HT1080 (cell line): ENCODE measurements at regions not wholly inside any gene's neighbourhood (a gene's known extent, or its start where the extent isn't known, plus 50 kb on each side); places are given as distances from the start of the nearest gene placed in this dataset.
A peak's percentile ranks its signal among the peaks of the same experiment; 100 is the strongest.
"Not testable (repeated sequence)": the region's sequence is repeated elsewhere in the genome, so short reads cannot be mapped to it uniquely, and the experiment has no call there.

Experiments
- DNase-seq: peaks from one replicate; pipeline ENCODE4 v3.0.0-alpha.2; 2015; ENCODE audit warnings: low read depth

DNA sequence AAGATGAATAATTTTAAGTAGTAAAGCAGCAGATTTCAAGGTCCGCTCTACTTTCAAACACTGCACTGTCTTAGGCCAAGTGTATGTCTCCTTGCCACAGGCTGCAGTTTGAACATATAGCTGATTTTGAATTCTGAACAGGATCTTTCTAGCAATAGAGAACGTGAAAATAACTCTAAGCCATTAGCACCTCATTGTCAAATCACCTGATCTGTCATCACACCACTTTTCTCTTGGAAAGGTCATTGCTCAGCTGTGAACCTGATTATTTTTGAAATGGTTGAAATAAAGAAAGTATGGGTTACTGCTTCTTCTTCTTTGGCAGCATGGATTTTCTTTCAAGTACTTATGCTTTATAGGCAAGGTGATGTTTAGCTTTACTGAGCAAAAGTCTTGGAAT lies 357.0 kb upstream of the RORB start:
- no peak for DNase-seq

DNA sequence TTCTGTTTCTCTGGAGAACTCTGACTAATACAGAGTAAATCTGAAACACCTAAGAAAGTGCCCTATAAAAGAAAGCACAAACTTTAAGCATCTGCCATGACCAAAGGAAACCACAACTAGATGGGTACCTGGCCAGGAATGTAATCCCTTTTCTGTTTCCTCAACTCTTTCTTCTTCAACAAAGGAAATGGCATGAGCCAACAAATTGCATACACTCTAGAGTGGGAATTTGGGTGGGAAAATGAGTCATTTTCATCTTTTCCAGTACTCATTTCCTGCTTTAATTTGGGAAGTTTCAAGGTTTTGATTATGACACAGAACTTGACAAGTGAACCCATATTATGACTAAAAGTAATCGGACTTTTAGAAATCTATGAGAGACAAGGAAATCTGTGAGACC lies 349.2 kb upstream of the RORB start:
- peak; percentile 94 for DNase-seq

DNA sequence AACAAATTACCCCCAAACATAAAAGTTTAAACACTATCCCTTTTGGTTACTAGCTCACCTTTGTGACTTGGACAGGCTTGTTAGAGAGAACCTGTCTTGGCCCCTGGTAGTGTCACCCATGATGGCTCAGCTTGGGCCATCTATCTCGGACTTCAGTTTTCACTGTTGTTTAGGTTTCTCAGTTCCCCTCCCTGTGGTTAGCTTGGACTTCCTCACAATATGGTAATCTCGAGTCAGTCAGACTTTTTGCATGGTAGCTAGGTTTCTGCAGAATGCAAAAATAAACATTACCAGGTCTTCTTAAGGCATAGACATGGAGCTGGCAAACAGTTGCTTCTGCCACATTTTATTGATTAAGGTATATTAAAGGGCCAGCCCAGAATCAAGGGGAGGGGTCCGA lies 324.3 kb upstream of the RORB start:
- DNase-seq: no peak

DNA sequence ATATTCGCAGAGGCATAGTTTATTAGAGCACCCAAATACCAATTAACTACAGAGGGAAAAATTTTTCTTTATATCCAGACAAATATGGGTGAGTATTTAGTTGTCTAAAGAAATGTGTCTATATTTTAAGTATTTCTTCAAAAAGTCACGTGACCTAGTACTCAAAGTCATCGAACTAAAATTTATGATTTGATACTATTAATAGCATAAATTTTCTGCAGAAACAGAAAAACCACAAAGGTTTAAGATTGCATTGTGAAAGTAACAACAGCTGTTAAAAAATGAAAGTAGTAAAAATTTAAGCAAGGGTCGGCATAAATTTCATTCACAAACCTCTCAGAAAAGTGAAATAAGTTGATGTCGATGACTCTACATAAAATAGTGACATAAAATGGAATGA lies 323.9 kb upstream of the RORB start:
- DNase-seq: no peak

DNA sequence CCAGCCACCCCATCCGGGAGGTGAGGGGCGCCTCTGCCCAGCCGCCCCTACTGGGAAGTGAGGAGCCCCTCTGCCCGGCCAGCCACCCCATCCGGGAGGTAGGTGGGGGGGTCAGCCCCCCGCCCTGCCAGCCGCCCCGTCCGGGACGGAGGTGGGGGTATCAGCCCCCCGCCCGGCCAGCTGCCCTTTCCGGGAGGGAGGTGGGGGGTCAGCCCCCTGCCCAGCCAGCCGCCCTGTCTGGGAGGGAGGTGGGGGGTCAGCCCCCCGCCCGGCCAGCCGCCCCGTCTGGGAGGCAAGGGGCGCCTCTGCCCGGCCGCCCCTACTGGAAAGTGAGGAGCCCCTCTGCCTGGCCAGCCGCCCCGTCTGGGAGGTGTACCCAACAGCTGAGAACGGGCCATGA lies 299.4 kb upstream of the RORB start:
- DNase-seq: not testable (repeated sequence)

DNA sequence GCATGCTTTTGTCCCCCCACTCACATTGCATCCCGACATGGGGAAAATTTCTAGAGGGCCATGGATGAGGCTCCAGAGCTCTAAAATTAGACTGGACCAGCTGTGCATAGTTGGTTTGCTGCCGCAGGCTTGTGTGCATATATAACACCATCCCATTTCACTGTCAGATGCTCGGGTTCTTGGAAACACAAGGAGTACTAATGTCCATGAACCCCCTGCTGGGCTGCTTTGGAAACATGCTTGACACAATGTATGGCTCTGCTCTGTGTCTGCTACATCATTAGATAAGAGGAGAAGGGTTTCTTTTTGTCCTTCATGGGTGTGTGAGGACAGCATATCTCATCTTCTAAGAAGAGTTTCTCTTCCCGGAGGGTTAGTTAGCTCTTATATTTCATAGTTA lies 292.1 kb upstream of the RORB start:
- DNase-seq: no peak

DNA sequence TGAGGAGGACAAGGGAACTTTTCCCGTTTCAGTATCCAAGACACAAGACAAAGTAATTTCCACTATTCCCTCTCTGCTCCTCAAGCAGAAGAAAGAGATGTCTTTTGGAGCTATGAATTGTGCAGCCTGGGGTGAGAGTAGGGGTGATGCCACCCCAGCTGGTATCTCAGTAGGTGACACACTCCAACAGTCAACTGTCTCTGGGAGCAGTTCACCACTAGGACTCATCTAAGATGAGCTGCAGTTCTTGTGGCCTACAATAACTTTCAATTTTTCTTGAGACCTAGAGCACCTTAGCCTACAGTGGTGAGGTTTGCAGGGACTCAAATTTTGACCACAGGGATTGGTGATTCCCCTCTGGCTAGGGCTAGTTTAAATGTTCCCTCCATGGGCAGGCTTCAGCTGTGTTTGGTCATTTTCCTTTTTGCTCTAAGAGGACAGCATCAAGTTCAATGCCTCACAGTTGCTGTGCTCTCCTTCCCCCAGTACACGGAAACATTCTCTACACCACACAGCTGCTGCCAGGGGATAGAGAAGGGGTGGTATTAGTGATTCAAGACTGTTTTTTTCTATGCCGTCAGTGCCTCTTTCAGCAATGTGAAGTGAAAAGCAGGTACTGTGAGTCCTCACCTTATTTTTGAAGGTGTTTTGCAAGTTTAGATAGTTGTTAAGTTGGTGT lies 278.6 kb upstream of the RORB start:
- DNase-seq: no peak

DNA sequence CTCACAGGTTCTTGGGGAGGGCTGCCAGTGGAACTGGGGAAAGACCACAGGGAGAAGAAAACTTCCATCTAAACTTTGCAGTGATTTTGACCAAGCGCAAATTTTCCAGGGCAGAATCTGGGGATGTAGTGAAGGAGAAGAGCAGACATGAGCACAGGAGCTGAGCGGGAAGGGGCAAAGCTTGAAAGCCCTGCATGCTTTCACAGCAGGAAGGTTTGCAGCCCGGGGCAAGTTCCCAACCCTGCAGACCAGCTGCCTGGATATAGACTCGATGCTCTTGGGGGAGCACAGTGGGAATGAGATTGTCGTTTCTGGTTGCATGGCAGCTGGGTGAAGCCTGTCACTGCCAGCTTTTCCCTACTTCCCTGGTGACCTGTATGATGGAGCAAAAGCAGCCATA lies 276.8 kb upstream of the RORB start:
- DNase-seq: no peak

DNA sequence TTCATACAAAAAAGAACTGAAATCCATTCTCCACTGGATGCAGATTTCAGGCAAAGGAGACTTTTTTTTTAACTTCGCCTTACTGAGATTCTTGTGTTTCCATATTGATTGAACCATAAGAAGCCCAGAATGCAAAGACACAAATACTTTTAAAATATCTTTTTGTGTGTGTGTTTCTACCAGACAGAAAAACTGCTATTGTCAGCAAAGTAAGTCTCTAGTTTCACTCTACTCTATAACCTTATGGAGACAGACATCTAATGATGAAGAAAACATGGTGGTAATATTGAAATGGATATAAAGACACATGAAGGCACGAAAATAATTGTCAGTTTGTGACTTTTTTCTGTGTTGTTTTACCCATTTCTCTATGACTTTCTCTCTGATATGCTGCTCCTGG lies 260.3 kb upstream of the RORB start:
- DNase-seq: no peak

DNA sequence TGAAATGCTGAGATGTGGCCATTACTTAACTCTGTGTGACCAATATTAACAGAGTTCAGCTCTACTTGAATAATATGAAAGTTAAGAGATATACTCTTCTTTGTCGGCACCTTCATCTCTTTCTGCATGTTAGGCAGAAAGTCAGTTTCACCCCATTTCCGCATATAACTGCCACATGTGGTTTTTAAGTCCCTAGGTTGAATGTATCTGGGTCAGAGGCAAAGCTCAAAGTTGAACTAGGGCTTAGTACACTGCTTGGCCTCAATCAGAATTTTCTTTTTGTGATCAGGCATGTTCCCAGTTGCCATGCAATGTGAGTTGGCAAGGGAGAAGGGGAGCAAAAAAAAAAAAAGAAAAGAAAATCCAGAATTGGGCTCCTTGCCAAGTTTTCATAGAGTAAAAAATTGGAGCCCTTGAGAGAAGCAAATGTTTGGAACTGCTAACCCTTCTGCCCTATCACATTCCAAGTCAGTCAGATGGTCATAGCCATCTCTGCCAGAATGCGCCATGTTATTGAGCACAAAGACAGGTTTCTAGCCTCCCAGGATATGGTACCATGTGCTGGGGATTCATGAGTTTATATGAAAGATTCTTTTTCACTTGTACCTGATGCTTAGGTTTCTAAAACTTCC lies 251.2 kb upstream of the RORB start:
- DNase-seq: no peak

DNA sequence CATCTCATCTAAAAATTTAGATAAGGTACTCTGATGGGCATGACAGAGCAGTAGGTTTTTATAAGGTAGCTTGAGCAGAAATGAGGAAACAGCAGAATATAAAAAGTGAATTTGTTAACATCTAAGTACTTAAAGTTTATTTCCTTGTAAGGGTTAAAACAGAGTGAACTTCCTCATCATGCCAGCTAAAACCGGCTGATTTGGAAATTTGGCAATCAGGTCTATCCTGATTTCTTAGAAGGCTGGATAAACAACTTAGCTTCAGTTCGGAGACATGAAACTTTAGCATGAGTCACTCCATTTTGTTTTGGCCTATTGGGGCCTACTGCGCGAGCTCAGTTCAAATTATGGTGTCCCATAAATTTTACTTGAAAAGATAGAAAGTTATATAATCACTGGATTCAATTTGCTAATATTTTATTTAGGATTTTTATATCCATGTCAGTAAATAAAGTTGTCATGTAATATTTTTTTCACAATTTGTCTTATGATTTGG lies 241.6 kb upstream of the RORB start:
- no peak for DNase-seq

DNA sequence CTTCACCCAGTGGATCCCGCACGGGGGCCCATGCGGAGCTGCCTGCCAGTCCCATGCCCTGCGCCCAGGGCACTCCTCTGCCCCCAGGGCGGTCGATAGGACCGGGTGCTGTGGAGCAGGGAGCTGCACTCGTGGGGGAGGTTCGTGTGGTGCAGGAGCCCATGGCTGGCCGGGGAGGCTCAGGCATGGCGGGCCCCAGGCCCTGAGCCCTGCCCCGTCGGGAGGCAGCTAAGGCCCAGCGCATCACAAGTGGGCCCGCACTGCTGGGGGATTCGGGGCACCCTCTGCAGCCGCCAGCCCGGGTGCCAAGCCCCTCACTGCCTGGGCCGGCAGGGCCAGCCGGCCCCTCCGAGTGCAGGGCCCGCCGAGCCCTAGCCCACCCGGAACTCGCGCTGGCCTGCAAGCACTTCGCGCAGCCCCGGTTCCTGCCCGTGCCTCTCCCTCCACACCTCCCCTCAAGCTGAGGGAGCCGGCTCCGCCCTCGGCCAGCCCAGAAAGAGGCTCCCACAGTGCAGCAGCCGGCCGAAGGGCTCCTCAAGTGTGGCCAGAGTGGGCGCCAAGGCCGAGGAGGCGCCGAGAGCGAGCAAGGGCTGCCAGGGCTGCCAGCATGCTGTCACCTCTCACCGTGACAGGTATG lies 221.1 kb upstream of the RORB start:
- DNase-seq: no peak

DNA sequence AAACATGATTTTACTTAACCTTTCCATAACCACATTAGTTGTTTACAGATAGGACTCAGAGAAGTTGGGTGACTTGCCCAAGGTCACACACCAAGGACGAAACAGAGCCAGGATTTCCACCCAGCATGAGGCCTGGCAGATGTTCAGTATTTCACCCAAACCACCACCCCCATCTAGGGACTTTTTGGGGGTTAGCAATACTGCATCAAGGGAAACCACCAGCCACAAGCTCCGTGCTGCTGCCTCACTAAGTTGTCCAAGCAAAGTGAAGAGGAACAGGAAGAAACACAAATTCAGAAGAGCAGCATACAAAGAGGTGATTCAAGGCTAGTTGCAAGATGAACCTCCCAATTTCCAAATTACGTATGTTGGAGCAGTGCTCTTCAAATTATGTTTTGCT lies 219.6 kb upstream of the RORB start:
- DNase-seq: no peak

DNA sequence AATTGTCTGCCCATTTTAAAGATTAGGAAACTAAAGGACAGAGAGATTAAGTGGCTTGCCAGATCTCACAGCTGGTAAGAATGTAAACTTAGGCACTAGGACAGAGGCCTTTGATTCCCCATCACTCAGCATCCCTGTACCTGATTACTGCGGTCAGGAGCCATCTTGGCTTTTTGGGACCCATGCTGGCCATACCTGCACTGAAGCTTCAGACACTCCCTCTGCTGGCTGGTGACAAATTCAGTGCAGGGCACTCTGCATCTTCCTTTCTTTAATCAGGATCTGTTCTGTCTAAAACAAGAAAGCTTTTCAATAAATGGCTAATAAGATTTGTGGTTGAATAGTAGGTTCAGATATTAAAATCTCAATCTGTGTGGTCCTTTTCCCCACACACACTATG lies 215.5 kb upstream of the RORB start:
- DNase-seq: no peak

DNA sequence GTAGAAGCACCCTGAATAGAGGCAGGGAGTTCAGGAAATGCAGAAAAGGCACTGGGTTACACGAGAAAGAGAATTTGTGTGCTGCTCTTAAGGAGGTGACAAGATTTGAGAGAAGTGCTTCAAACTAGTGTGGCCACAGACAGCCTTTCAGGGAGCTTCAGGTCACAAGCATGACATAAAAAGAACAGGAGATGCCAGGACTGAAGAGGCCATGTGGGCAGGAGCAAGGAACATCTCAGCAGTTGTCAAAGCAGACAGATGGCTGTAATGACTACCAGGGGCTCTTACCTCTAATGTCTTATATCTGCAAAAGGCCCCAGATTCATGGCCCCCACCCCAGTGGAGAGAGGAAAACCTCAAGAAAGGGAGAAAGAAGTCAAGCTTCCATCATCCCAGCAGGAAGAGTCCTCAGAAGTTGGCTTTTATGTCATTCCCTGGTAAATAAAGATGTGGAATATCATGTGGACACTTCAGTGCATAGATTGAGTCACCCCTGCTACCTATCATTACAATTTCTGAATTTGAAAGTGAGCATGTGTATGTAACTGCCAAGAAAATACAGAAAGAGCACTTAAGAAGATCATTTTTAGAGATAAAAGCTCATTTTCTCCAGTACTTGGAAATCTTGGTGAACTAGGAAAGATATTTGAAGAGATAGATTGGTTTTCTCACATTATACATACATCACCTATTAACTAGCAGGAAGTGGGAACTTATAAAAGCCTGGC lies 214.4 kb upstream of the RORB start:
- DNase-seq: no peak

DNA sequence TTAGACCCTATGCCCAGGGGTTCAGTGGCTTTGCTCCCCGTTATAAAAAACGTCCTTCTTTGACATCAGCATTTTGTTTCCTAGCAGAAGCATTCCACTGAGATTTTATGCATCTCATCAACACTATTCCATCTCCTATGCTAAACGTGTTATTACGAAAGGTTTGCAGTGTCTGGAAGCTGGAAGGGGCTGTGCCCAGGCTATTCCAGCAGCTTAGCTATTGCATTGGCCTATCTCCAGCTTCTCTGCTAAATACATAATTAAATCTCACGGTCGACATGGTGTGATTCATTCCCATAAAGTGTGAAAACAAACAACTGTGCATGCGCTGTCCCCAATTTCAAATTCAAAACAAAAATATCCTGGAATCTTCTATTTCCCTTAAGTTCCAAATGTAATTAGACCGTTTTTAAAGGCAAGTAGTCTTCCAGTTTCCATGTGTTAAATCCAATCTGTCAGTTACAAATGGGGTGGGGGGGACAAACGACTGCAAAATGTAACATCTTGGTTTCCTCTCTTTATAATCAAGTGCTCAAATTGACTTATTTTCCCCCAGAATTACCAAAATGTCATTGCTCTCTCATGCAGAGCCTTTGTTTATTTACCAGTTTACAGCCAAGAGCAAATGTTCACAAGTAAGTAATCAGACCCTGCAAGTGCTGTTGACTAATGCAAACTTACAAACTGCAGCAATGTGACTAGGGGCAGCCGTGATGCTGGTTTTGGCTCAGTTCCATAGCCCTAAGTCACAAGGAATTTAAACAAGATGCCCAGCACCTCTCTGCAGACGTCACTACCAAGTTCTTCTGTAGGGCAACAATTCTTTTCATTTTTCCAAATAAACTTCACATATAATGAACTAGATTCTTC lies 212.3 kb upstream of the RORB start:
- DNase-seq: peak; percentile 15

DNA sequence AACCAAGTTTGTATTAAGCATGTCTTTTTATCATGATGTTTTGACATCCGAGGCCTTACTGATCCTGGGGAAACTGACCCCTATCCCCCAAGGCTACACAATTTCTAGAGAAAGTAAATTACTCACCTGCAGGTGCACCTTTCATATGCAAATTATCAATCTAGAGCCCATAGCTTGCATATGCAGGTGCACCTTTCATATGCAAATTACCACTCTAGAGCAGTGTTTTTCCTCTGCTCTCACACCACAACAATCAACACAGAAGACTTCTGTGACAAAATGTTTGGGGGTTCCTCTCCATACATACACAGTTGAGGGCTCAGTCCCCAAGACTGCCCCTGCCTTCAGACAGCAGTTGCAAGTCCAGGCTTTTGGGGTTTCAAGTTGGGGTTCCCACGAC lies 203.7 kb upstream of the RORB start:
- no peak for DNase-seq

DNA sequence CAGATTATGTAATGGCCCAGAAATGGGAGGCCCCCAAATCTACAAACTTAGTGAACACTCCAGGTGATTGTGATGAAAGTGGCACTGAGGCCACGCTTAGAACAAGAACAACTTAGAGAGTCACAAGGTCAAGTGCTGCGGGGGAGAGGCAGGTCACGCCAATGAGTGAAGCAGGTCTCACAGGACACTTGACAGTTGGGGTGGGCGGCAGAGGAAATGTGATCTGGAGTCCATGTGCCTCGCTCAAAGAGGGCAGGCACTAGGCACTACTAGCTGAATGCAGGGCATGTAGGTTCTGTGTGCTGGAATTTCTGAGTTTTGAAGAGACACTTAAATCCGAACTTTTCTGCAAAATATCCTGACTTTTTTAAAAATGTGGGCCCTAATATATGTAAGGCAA lies 193.2 kb upstream of the RORB start:
- no peak for DNase-seq

DNA sequence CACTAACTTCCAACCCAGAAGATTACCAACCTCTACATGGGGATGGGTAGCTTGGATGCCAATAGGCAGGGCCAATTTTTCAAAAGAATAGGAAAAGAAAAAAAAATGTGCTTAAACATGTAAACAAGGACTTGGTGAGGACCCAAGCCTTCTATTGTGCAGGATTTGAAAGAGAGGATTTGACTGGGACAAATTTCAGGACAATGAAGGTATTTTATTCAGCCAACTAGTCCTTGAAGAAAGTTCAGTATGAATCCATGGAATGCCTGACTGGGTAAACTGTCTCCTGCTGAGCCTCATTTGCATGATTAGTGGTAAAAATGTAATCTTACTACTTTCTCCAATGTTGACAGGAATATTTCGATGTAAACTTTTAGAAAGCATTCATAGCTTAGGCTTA lies 192.5 kb upstream of the RORB start:
- DNase-seq: no peak

DNA sequence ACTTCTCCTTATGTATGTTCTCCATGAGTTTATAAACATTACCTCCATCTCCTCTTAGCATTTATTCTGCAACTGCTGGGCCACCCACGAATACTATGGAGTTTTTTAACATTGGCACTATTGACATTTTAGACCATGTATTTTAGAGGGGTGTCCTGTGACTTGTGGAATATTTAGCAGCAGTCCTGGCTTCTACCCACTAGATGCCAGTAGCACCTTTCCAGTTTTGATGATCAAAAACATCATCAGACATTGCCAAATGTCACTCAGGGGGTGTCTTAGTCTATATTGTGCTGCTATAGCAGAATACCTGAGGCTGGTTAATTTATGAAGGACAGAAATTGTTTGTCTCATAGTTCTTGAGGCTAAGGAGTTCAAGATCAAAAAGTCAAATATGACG lies 187.5 kb upstream of the RORB start:
- DNase-seq: peak; percentile 2

DNA sequence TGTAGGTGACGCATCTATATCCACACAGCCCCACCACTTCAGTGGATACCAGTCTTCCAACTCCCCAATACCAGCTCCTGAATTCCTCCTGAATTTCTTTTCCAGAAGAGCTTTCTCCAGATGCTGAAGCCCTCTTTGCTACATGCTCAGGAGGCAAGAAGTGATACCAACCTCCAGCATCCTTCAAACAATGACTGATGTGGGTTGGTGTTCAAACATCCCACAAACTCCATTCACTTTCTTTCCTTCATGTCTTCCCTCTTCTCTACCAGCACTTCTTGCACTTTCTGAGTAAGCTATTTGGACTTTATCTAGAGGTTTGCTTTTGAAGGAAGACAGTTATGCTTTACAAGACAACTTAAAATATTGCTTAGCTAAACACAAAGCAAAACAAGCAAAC lies 179.9 kb upstream of the RORB start:
- no peak for DNase-seq
